Caki2 (cell line): ENCODE measurements at regions not wholly inside any gene's neighbourhood (a gene's known extent, or its start where the extent isn't known, plus 50 kb on each side); places are given as distances from the start of the nearest gene placed in this dataset.
"Not testable (repeated sequence)": the region's sequence is repeated elsewhere in the genome, so short reads cannot be mapped to it uniquely, and the experiment has no call there.

Source experiments
- DNase-seq: peaks from one replicate; pipeline ENCODE4 v3.0.0-alpha.2; 2015; ENCODE audit warnings: low read depth
- in situ Hi-C: cut with HindIII; loops from 2 replicates; pipeline ENCODE4 v1.10.0; 2016; ENCODE audit warnings: low sequenced_read_pairs, low pct_unique_long_range_greater_than_20kb, mixed read lengths

GRCh38 chrX:103428525-103428924 lies 52.2 kb downstream of the BEX3 start:
- in situ Hi-C loops: no loop called here
- no peak for DNase-seq

GRCh38 chrX:103429026-103429425 lies 52.7 kb downstream of the BEX3 start:
- in situ Hi-C loops, DNase-seq: not testable (repeated sequence)

- no peak for DNase-seq
- in situ Hi-C loops: no loop called here
Observed at GRCh38 chrX:103431316-103431715, 55.0 kb downstream of the BEX3 start.

GRCh38 chrX:103432841-103433240 lies 56.5 kb downstream of the BEX3 start:
- DNase-seq: not testable (repeated sequence)

GRCh38 chrX:103437147-103437873 lies 61.0 kb downstream of the BEX3 start:
- in situ Hi-C loops: no loop called here

More at GRCh38 chrX:103432841-103433240, 56.5 kb downstream of the BEX3 start:
- in situ Hi-C loops: not testable (repeated sequence)

GRCh38 chrX:103439161-103439560 lies 62.8 kb downstream of the BEX3 start:
- no peak for DNase-seq
- in situ Hi-C loops: no loop called here

More at GRCh38 chrX:103437147-103437873, 61.0 kb downstream of the BEX3 start:
- no peak for DNase-seq

GRCh38 chrX:103440621-103441020 lies 64.3 kb downstream of the BEX3 start:
- DNase-seq: no peak
- in situ Hi-C loops: no loop called here

GRCh38 chrX:103441878-103442535 lies 65.7 kb downstream of the BEX3 start:
- in situ Hi-C loops: no loop called here
- DNase-seq: no peak

- in situ Hi-C loops: no loop called here
- no peak for DNase-seq
Observed at GRCh38 chrX:103442536-103442901, 66.2 kb downstream of the BEX3 start.

GRCh38 chrX:103446665-103447302 lies 70.4 kb downstream of the BEX3 start:
- peak; percentile 33 for DNase-seq

More at GRCh38 chrX:103446665-103447302, 70.4 kb downstream of the BEX3 start:
- in situ Hi-C loops: no loop called here
